ENCODE measurements at regions not wholly inside any gene's neighbourhood (a gene's known extent, or its start where the extent isn't known, plus 50 kb on each side); places are given as distances from the start of the nearest gene placed in this dataset.

DNA sequence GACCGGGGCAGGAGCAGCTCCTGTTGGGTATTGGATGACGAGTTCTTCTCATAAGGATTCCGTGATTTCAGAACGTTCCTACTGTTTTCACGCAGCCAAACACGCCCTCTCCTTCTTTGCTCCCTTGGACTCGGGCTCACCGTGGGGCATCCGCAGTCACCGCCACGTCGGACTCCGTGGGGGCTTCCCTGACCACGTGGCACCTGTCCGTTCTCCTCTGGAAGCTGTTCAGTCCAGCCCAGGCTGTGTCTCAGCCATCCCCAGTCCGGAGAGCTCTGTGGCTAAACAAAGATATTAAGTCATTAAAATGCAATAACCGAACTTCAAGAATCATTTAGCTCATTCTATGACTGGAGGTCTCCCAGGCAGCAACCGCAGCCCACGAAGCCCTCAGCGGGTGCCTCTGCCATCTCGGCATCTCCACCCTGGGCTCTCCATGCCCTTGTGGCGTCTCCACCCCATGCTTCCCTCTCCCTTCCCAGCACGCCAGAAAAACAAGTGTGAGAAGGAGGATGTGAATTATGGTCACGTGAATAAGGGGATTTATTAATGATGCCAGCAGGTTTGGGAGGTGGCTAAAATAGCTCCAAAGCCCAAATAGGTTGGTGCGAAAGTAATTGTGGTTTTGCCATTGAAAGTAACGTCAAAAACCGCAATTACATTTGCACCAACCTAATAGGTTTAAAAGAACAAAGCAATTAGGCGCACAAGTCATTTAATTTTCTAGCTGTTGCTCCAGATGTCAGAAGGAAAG lies 224.6 kb upstream of the PPP2R2D start:
- ChIA-PET CTCF (no interaction called here), POLR2A (ENCODE audit: unreplicated experiment) (no interaction called here)
- Histone ChIP-seq H3K9me3 (ENCODE audit: low read length) (no peaks in the 10 kb centered on the region), H3K4me2 (ENCODE audit: low read length) (no peak overlapping the region), H3K36me3 (ENCODE audit: low read depth, low read length) (no peaks in the 10 kb centered on the region), H3K9me2 (replicated peaks; ENCODE audit: low read length) (no peaks in the 10 kb centered on the region), H3K4me1 (ENCODE audit: insufficient read depth, low read length) (no peaks in the 10 kb centered on the region), H3K4me3 (ENCODE audit: low read length) (no peak overlapping the region), H3F3A (ENCODE audit: low read length, unreplicated experiment) (no peaks in the 10 kb centered on the region), H3K9ac (ENCODE audit: low read length) (no peak overlapping the region), H3K27me3 (ENCODE audit: low read length) (peaks cover 13% of the 10 kb centered on the region), H2AFZ (ENCODE audit: low read length) (no peak overlapping the region), H3K79me2 (ENCODE audit: low read length) (no peaks in the 10 kb centered on the region), H4K20me1 (ENCODE audit: low read length) (no peaks in the 10 kb centered on the region), H3K27ac (ENCODE audit: low read length) (no peak overlapping the region)
- no peak for ATAC-seq
- TF ChIP-seq, protein P1, sequence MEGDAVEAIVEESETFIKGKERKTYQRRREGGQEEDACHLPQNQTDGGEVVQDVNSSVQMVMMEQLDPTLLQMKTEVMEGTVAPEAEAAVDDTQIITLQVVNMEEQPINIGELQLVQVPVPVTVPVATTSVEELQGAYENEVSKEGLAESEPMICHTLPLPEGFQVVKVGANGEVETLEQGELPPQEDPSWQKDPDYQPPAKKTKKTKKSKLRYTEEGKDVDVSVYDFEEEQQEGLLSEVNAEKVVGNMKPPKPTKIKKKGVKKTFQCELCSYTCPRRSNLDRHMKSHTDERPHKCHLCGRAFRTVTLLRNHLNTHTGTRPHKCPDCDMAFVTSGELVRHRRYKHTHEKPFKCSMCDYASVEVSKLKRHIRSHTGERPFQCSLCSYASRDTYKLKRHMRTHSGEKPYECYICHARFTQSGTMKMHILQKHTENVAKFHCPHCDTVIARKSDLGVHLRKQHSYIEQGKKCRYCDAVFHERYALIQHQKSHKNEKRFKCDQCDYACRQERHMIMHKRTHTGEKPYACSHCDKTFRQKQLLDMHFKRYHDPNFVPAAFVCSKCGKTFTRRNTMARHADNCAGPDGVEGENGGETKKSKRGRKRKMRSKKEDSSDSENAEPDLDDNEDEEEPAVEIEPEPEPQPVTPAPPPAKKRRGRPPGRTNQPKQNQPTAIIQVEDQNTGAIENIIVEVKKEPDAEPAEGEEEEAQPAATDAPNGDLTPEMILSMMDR (conservative IDR thresholded peaks at IDR 0.05; ENCODE audit: low read depth, low read length) = no peak
- TF ChIP-seq EZH2 (IDR thresholded peaks at IDR 0.05; ENCODE audit: low read length, unreplicated experiment) (no peak), EZH2phosphoT487 (IDR thresholded peaks at IDR 0.05; ENCODE audit: borderline replicate concordance, low read length) (no peak)
- intact Hi-C loops (cut with micrococcal nuclease) = no loop called here
- no TSS peak for BruUV-seq (replicated peaks)
- no peak for DNase-seq

DNA sequence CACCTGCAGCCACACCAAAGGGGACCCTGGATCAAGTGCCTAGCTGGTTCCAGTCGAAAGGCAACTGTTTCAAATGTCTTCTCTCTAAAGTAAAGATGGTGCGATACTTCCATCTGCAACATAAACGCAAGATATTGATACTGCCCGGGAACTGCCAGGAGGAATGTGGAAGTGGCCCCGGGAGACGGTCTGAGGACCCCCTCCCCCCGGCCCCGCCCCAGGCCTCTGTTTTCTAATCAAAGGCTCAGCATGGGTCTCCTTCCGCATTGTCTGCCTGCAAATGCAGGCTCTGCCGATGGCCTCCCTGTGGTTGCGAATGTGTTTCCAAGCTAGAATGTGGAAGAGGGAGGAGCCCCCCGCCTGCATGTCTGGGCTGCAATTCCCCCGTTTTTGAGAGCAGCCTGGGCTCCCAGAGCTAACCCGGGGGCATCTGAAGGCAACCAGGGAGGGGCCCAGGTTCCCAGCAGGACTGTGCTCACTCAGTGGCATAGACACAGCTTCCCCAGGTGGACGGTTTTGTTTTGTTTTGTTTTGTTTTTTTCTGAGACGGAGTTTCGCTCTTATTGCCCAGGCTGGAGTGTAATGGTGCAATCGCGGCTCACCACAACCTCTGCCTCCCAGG lies 223.9 kb upstream of the PPP2R2D start:
- Histone ChIP-seq H3K4me1 (ENCODE audit: insufficient read depth, low read length) (no peaks in the 10 kb centered on the region), H3K27ac (ENCODE audit: low read length) (no peak overlapping the region), H3K9me2 (replicated peaks; ENCODE audit: low read length) (no peaks in the 10 kb centered on the region), H4K20me1 (ENCODE audit: low read length) (no peaks in the 10 kb centered on the region), H3K9me3 (ENCODE audit: low read length) (no peaks in the 10 kb centered on the region), H3K4me2 (ENCODE audit: low read length) (no peak overlapping the region), H3K36me3 (ENCODE audit: low read depth, low read length) (no peaks in the 10 kb centered on the region), H3K79me2 (ENCODE audit: low read length) (no peaks in the 10 kb centered on the region), H2AFZ (ENCODE audit: low read length) (no peak overlapping the region), H3K4me3 (ENCODE audit: low read length) (no peak overlapping the region), H3F3A (ENCODE audit: low read length, unreplicated experiment) (no peaks in the 10 kb centered on the region), H3K9ac (ENCODE audit: low read length) (no peak overlapping the region), H3K27me3 (ENCODE audit: low read length) (peaks cover 13% of the 10 kb centered on the region)
- no peak for TF ChIP-seq EZH2 (IDR thresholded peaks at IDR 0.05; ENCODE audit: low read length, unreplicated experiment)
- TF ChIP-seq EZH2phosphoT487 (IDR thresholded peaks at IDR 0.05; ENCODE audit: borderline replicate concordance, low read length) = no peak
- TF ChIP-seq, protein P1 (conservative IDR thresholded peaks at IDR 0.05; ENCODE audit: low read depth, low read length) = no peak
- intact Hi-C loops (cut with micrococcal nuclease) = no loop called here
- BruUV-seq (replicated peaks) = no TSS peak
- ATAC-seq (no peak), DNase-seq (no peak)
- POLR2A ChIA-PET (ENCODE audit: unreplicated experiment) = no interaction called here
- CTCF ChIA-PET = no interaction called here

DNA sequence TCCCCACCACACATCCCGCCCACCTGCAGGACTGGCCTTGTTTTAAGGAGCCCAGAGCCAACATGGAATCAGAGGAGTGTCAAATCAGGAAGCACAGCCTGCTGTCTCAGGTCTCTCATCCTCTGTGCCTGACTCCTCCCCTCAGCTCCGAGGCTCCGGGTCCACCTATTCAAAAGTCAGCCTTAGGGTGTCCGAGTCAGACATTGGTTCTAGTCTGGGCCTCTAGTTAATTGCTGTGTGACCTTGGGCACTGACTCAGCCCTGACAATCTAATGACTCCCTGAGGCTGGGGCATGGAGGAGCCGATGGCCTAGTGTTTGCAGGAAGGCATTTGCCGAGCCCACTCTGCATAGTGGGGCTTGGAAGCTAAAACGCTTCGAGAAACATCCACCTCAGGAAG lies 223.1 kb upstream of the PPP2R2D start:
- H3K79me2 ChIP-seq (ENCODE audit: low read length) = no peaks in the 10 kb centered on the region
- no peak for ATAC-seq
- H3K4me1 ChIP-seq (ENCODE audit: insufficient read depth, low read length) = no peaks in the 10 kb centered on the region
- no peak overlapping the region for H3K4me3 ChIP-seq (ENCODE audit: low read length)
- no TSS peak for BruUV-seq (replicated peaks)
- POLR2A ChIA-PET (ENCODE audit: unreplicated experiment) = no interaction called here
- no peaks in the 10 kb centered on the region for H4K20me1 ChIP-seq (ENCODE audit: low read length)
- H3F3A ChIP-seq (ENCODE audit: low read length, unreplicated experiment) = no peaks in the 10 kb centered on the region
- CTCF ChIA-PET = no interaction called here
- no peak overlapping the region for H2AFZ ChIP-seq (ENCODE audit: low read length)
- no peak for DNase-seq
- no peaks in the 10 kb centered on the region for H3K9me3 ChIP-seq (ENCODE audit: low read length)
- intact Hi-C loops (cut with micrococcal nuclease) = no loop called here
- no peaks in the 10 kb centered on the region for H3K36me3 ChIP-seq (ENCODE audit: low read depth, low read length)
- no peak overlapping the region for H3K4me2 ChIP-seq (ENCODE audit: low read length)
- TF ChIP-seq, protein P1 (conservative IDR thresholded peaks at IDR 0.05; ENCODE audit: low read depth, low read length) = no peak
- TF ChIP-seq EZH2 (IDR thresholded peaks at IDR 0.05; ENCODE audit: low read length, unreplicated experiment) = no peak
- no peak for TF ChIP-seq EZH2phosphoT487 (IDR thresholded peaks at IDR 0.05; ENCODE audit: borderline replicate concordance, low read length)
- no peak overlapping the region for H3K9ac ChIP-seq (ENCODE audit: low read length)
- no peak overlapping the region for H3K27ac ChIP-seq (ENCODE audit: low read length)
- H3K27me3 ChIP-seq (ENCODE audit: low read length) = peaks cover 13% of the 10 kb centered on the region
- H3K9me2 ChIP-seq (replicated peaks; ENCODE audit: low read length) = no peaks in the 10 kb centered on the region
